NB4 (cell line): ENCODE measurements at regions not wholly inside any gene's neighbourhood (a gene's known extent, or its start where the extent isn't known, plus 50 kb on each side); places are given as distances from the start of the nearest gene placed in this dataset.

ENCODE experiments used
- POLR2A ChIP-seq: IDR thresholded peaks from 2 replicates; pipeline ENCODE4 v1.6.1; 2011; ENCODE audit warnings: mild to moderate bottlenecking; ENCODE audit not compliant: insufficient read length; ENCODE audit errors: extremely low read depth
- TF ChIP-seq, protein P1 (sequence below): IDR thresholded peaks from one replicate; pipeline ENCODE4 v1.5.1; 2012; ENCODE audit warnings: low read depth, low read length

DNA sequence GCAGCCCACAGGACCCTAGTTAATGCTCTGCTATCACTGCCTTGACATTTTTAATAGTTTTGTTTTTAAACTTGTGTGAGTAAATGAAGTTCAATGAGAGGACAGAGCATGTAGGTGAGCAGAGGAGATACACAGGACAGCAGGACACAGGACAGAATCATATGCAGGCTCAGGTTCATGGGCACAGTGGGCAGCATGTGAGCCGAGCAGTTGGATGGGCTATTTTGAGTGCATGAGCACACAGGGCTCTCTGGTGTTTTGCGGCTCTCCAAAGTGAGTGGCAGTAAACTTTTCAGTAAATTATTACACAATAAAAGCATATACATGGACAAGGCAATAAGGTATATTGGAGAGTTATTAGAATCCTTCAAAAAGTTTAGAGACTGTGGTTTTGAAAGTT is 189.7 kb upstream of the OR4E1 start:
- TF ChIP-seq, protein P1, sequence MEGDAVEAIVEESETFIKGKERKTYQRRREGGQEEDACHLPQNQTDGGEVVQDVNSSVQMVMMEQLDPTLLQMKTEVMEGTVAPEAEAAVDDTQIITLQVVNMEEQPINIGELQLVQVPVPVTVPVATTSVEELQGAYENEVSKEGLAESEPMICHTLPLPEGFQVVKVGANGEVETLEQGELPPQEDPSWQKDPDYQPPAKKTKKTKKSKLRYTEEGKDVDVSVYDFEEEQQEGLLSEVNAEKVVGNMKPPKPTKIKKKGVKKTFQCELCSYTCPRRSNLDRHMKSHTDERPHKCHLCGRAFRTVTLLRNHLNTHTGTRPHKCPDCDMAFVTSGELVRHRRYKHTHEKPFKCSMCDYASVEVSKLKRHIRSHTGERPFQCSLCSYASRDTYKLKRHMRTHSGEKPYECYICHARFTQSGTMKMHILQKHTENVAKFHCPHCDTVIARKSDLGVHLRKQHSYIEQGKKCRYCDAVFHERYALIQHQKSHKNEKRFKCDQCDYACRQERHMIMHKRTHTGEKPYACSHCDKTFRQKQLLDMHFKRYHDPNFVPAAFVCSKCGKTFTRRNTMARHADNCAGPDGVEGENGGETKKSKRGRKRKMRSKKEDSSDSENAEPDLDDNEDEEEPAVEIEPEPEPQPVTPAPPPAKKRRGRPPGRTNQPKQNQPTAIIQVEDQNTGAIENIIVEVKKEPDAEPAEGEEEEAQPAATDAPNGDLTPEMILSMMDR, result no peak
- no peak for TF ChIP-seq POLR2A
